HG03354 (cell line): ENCODE measurements at regions not wholly inside any gene's neighbourhood (a gene's known extent, or its start where the extent isn't known, plus 50 kb on each side); places are given as distances from the start of the nearest gene placed in this dataset.
"Not testable (repeated sequence)": the region's sequence is repeated elsewhere in the genome, so short reads cannot be mapped to it uniquely, and the experiment has no call there.

ENCODE experiments used
- ATAC-seq: cut with Tn5 transposase; IDR thresholded peaks from one replicate; pipeline ENCODE4 v1.9.1; 2021; ENCODE audit warnings: mild to moderate bottlenecking; ENCODE audit not compliant: unreplicated experiment, poor library complexity, severe bottlenecking

GRCh38 chr1:220475608-220476007 lies 52.3 kb upstream of the MARK1 start:
- ATAC-seq: not testable (repeated sequence)

GRCh38 chr1:220475141-220475540 lies 52.8 kb upstream of the MARK1 start:
- ATAC-seq: not testable (repeated sequence)

- ATAC-seq: no peak
Observed at GRCh38 chr1:220473440-220473839, 54.5 kb upstream of the MARK1 start.

- ATAC-seq: no peak
Observed at GRCh38 chr1:220462752-220463151, 65.2 kb upstream of the MARK1 start.

GRCh38 chr1:220458936-220459335 lies 69.0 kb upstream of the MARK1 start:
- ATAC-seq: no peak

- ATAC-seq: no peak
Observed at GRCh38 chr1:220457957-220458609, 69.9 kb upstream of the MARK1 start.

GRCh38 chr1:220455559-220455958 lies 72.4 kb upstream of the MARK1 start:
- no peak for ATAC-seq

GRCh38 chr1:220454155-220454777 lies 73.7 kb upstream of the MARK1 start:
- no peak for ATAC-seq

- no peak for ATAC-seq
Observed at GRCh38 chr1:220453371-220453770, 74.6 kb upstream of the MARK1 start.

- no peak for ATAC-seq
Observed at GRCh38 chr1:220451532-220451931, 76.4 kb upstream of the MARK1 start.

- no peak for ATAC-seq
Observed at GRCh38 chr1:220450927-220451326, 77.0 kb upstream of the MARK1 start.

- peak; percentile 56 for ATAC-seq
Observed at GRCh38 chr1:220448217-220448616, 79.7 kb upstream of the MARK1 start.

GRCh38 chr1:220444586-220444985 lies 83.3 kb upstream of the MARK1 start:
- not testable (repeated sequence) for ATAC-seq

- no peak for ATAC-seq
Observed at GRCh38 chr1:220441211-220441610, 86.7 kb upstream of the MARK1 start.

- ATAC-seq: no peak
Observed at GRCh38 chr1:220438741-220439140, 89.2 kb upstream of the MARK1 start.

- no peak for ATAC-seq
Observed at GRCh38 chr1:220432408-220432807, 95.5 kb upstream of the MARK1 start.

- no peak for ATAC-seq
Observed at GRCh38 chr1:220431554-220432239, 96.2 kb upstream of the MARK1 start.

GRCh38 chr1:220430586-220430985 lies 97.3 kb upstream of the MARK1 start:
- no peak for ATAC-seq

- no peak for ATAC-seq
Observed at GRCh38 chr1:220430059-220430458, 97.9 kb upstream of the MARK1 start.

GRCh38 chr1:220426989-220427388 lies 100.9 kb upstream of the MARK1 start:
- ATAC-seq: no peak

GRCh38 chr1:220425852-220426251 lies 102.1 kb upstream of the MARK1 start:
- no peak for ATAC-seq
